ENCODE measurements at regions not wholly inside any gene's neighbourhood (a gene's known extent, or its start where the extent isn't known, plus 50 kb on each side); places are given as distances from the start of the nearest gene placed in this dataset.

DNA sequence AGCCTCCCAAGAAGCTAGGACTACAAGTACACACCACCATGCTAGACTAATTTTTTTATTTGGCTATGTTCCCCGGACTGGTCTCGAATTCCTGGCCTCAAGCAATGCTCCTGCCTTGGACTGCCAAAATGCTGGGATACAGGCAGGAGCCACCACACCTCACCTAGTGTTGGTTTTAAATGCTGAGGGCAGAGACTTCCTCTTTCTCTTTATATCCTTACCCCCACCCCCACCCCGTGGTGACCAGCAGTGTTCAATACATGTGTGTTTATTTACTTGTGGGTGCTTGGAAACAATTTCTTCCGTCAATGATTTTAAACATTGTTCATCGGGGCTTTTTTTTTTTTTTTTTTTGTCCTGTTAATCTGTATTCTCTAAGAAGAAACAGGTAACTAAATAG is 158.9 kb downstream of the ZBTB18 start:
- TF ChIP-seq POLR2A (IDR thresholded peaks at IDR 0.05) (no peak), EP300 (IDR thresholded peaks at IDR 0.05) (no peak)
- TF ChIP-seq, protein P1, sequence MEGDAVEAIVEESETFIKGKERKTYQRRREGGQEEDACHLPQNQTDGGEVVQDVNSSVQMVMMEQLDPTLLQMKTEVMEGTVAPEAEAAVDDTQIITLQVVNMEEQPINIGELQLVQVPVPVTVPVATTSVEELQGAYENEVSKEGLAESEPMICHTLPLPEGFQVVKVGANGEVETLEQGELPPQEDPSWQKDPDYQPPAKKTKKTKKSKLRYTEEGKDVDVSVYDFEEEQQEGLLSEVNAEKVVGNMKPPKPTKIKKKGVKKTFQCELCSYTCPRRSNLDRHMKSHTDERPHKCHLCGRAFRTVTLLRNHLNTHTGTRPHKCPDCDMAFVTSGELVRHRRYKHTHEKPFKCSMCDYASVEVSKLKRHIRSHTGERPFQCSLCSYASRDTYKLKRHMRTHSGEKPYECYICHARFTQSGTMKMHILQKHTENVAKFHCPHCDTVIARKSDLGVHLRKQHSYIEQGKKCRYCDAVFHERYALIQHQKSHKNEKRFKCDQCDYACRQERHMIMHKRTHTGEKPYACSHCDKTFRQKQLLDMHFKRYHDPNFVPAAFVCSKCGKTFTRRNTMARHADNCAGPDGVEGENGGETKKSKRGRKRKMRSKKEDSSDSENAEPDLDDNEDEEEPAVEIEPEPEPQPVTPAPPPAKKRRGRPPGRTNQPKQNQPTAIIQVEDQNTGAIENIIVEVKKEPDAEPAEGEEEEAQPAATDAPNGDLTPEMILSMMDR (IDR thresholded peaks at IDR 0.05): no peak

All from ovary (tissue), 3 donors.